ENCODE measurements at regions not wholly inside any gene's neighbourhood (a gene's known extent, or its start where the extent isn't known, plus 50 kb on each side); places are given as distances from the start of the nearest gene placed in this dataset.
"Not testable (repeated sequence)": the region's sequence is repeated elsewhere in the genome, so short reads cannot be mapped to it uniquely, and the experiment has no call there.

DNA sequence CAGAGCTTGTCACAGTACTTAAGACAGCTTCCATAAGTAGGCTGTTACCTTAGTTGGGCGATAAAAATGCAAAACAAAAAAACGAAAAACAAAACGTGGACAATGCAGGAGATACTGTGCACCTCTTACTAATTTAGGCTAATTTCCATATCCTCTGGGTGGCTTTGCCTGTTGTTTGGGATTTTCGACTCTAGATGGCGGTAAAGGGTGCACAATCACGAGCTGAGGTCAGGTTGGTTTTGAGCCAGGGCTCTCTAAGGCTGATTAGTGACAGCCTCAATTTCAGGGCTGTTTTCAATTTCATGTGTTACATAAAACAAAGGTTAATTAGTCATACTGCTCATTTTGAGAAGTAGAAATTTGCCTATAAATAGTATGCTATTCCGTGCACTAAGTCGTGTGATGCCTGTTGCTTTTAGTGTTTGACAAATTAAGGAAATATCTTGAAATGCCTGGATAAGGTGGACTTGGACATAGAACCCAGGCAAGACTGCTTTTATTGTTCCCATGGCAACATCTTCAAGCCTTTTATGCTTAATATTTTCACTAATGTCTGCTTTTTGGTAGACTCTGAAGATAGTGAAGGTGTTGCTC lies 493.1 kb downstream of the SOCS6 start:
- DNase-seq (ENCODE audit: low read depth), result peak; percentile 33

GRCh38 chr18:70766254-70766653 lies 477.4 kb downstream of the SOCS6 start:
- DNase-seq (ENCODE audit: low read depth), result not testable (repeated sequence)

- DNase-seq (ENCODE audit: low read depth), result no peak
Observed at GRCh38 chr18:70762812-70763211, 474.0 kb downstream of the SOCS6 start.

- DNase-seq (ENCODE audit: low read depth), result no peak
Observed at GRCh38 chr18:70758780-70759179, 469.9 kb downstream of the SOCS6 start.

DNA sequence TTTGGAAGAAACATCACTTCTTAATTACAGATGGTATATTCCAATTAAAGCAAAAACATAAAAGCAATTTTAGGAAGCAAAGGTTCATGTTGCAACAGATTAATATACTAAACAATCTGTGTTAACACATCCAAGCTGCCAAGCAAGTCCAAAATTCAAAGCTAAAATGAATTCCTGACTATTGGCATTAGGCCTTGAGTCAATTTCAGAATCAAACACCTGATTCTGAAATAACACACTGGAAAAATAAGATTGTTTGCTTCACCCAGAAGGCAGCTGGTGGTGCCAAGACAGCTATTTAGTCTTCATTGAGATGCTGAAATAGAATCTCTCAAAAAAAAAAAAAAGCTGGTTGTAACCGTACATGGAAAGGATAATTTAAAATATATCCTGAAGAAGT lies 465.6 kb downstream of the SOCS6 start:
- DNase-seq (ENCODE audit: low read depth), result no peak

- DNase-seq (ENCODE audit: low read depth), result no peak
Observed at GRCh38 chr18:70732916-70733315, 444.1 kb downstream of the SOCS6 start.

DNA sequence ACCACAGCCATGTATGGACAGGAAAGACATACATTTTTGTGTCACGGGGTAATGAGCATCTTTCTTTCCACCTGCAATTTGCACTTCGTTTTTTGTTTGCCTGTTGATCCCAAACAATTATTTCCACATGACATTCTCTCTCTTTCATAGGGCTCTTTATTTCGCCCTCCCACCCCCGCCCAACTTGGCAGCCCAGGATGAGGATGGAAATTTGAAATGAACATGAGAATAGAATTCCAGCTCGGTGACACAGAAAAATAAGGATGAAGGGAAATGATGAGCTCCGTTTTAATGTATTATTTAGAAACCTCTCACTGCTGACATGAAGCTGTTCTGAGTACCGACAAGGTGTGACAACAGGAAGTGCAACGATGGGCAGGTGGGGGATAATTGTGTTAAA lies 443.3 kb downstream of the SOCS6 start:
- no peak for DNase-seq (ENCODE audit: low read depth)

GRCh38 chr18:70720607-70721006 lies 431.8 kb downstream of the SOCS6 start:
- DNase-seq (ENCODE audit: low read depth), result no peak

- no peak for DNase-seq (ENCODE audit: low read depth)
Observed at GRCh38 chr18:70709720-70710119, 420.9 kb downstream of the SOCS6 start.

GRCh38 chr18:70709144-70709543 lies 420.3 kb downstream of the SOCS6 start:
- no peak for DNase-seq (ENCODE audit: low read depth)

DNA sequence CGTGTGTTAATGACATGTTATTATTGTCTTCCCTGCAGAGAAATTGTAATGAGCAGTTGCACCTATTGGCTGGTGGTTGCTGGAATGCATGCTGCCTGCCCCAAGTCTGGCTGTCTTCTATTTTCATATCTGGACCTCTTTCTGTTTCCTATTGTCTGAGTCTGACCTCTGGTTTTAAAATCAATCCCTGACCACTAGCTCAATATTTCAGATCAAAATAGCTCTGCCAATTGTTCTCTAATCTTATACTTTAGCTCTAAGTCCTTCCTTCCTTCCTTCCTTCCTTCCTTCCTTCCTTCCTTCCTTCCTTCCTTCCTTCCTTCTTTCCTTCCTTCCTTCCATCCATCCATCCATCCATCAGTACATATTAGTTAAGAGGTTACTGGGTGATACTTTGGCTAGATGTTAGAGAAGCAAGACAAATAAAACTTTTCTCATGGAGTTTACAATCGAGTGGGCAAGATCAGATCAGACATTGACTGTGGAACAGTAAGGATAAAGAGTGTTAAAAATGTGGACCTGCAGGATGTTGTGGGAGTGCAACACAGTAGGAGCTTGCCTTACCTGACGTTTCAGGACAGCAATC lies 417.1 kb downstream of the SOCS6 start:
- no peak for DNase-seq (ENCODE audit: low read depth)

- no peak for DNase-seq (ENCODE audit: low read depth)
Observed at GRCh38 chr18:70700496-70700895, 411.7 kb downstream of the SOCS6 start.

GRCh38 chr18:70698574-70698973 lies 409.7 kb downstream of the SOCS6 start:
- no peak for DNase-seq (ENCODE audit: low read depth)

- DNase-seq (ENCODE audit: low read depth), result no peak
Observed at GRCh38 chr18:70693246-70693645, 404.4 kb downstream of the SOCS6 start.

DNA sequence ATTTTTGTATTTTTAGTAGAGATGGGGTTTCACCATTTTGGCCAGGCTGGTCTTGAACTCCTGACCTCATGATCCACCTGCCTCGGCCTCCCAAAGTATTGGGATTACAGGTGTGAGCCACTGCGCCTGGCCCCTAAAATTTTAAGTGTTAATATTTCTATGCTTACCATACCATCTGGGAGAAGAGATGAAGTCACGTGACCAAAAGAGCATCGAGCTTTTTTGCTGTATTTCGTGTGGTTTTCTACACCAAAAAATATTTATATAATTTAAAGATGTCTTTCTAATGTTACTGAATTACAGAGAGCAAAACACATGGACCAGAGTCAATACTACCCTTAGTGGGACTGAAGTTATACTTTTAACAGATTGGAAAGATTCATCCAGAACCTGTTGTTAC lies 400.9 kb downstream of the SOCS6 start:
- not testable (repeated sequence) for DNase-seq (ENCODE audit: low read depth)

DNA sequence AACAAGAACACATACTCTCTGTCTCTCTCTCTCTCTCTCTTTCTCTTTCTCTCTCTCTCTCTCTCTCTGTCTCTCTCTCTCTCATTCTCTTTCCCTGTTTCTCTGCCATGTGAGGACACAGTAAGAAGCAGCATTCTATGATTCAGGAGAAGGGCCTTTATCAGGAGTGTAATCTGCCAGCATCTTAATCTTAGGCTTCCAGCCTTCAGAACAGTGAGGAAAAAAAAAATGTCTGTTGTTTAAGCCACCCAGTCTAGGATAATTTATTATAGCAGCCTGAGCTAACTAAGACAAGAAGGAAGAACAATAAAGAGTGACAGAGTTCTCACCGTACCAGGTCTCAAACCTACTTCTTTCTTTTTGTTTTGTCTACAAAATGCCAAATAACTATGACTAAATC lies 399.4 kb downstream of the SOCS6 start:
- DNase-seq (ENCODE audit: low read depth), result no peak

DNA sequence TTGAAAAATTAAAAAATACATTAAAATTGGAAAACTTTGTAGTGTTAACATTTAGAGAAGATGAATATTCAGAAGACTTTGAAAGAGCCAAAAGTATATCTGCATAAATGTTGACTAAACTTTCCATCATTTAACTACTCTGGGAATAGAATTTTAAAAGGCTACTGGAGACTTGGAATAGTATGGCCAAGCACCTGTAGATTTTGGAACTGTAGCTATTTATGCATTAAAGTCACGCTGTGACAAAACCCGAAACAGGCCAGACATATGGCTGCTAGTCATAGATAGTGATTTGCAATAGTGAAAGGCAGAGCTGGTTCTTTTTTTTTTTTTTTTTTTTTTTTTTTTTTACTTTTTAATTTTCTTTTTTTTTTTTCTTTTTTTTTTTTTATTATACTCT lies 396.0 kb downstream of the SOCS6 start:
- no peak for DNase-seq (ENCODE audit: low read depth)

DNA sequence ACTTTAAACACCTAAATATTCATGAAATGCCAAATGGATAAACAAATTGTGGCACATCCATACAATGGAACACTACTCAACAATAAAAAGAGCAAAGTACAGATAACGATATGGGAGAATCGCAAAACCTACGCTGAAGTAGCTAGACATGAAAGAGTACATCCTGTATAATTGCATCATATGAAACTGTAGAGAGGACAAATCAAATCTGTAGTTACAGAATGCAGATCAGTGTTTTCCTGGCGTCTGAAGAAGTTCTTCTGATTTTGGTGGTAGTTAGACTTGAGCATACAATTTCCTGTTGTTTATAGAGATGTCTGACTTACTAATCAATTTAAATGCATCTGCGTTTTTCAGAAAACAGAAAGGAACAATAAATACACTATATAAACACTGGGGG lies 394.4 kb downstream of the SOCS6 start:
- no peak for DNase-seq (ENCODE audit: low read depth)

DNA sequence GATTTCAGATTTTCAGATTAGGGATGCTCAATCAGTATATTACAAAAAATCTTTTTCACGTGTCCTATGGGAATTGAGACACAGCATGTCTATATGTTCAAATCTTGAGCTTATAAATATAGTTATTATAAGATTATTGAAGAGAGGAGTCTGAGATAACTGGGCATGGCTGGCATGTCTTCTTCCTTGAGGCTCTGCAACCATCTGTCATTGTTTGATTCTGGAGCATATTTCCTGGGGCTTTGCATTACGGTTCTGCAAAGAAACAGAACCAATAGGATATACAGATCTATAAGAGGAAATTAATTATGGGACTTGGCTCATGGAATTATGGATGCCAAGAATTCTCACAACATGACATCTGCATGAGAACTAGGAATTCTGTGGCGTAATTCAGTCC lies 386.1 kb downstream of the SOCS6 start:
- no peak for DNase-seq (ENCODE audit: low read depth)

DNA sequence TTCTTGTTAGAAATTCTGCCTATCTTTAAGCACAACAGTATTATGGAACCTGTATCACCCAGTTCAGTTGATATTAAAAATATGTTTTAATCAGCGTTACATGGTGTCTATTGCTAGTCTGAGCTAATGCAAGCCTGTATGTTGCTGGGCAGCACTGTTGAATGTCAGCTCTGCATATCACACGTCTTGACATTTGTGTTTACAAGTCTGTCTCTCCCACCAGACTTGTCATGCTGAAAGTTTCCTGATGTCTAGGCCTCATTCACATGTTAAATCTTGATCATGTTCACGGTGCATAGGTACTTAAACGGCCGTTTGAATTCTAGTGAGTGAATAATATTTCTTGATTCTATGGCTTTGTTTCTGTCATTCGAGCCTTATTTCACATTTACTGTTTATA lies 385.0 kb downstream of the SOCS6 start:
- DNase-seq (ENCODE audit: low read depth), result no peak

DNA sequence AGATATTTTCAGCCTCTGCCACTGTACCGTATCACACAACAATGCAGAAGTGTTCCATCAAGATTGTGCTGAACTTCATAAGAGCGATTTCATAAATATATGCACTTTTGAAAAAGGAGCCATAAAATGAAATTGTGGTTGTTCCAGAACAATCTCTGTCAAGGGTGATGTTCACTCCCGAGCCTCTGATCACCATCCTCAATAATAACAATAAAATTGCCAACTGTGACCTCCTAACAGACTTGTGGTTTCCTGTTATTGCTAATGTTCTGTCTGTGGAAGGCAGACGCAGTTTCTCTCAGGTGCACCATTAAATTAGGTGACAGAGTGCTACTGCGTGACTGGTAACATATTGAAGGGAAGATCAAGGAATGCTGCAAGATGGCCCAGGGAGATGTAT lies 383.7 kb downstream of the SOCS6 start:
- no peak for DNase-seq (ENCODE audit: low read depth)

DNA sequence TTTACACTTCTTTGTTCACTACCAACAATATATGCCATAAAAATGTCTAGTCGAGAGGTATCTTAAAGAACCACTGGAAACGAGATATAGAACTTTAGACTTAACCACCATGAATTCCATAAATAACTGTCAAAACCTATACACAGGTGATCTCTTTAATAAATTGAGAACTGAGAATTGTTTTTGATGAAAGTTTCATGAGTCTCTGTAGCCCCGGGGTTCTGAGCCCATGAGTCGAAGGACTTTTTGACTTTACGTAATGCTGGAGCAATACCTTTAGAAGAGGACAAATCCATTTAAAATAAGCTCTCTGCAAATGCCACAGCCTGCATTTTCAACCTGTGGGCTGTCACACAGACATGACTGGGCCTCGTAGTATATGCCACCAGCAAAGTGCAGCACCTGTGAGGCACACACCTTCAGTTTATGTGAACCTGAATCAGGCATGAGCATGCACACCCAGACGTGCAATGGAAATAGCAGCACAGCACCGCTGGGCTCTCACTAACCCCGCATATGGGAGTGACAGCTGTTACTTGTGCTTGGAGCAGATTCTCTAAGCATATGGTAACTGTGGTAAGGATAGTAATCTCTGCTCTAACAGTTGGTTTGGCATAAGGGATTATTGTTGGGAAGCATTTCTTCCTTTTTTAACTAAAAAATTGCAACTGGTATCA lies 383.2 kb downstream of the SOCS6 start:
- no peak for DNase-seq (ENCODE audit: low read depth)

DNA sequence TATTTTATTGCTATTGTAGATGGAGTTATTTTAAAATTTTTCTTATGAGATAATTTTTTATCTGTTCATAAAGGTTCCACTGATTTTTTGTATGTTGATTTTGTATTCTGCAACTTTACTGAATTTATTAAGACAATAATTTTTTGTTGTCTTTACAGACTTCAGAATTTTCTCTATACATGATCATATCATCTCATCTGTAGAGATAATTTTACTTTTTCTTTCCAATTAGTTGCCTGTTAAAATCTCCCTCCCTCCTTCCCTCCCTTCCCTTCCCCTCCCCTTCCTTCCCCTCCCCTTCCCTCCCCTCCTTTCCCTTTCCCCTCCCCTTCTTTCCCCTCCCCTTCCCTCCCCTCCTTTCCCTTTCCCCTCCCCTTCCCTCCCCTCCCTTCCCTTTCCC lies 378.1 kb downstream of the SOCS6 start:
- DNase-seq (ENCODE audit: low read depth), result no peak

- DNase-seq (ENCODE audit: low read depth), result no peak
Observed at GRCh38 chr18:70663141-70663540, 374.3 kb downstream of the SOCS6 start.
